Gastroesophageal sphincter (tissue), 4 donors: ENCODE measurements at regions not wholly inside any gene's neighbourhood (a gene's known extent, or its start where the extent isn't known, plus 50 kb on each side); places are given as distances from the start of the nearest gene placed in this dataset.

Source experiments
- ATAC-seq: fragments of 150-250 bp; one replicate; pipeline ENCODE4 v1.9.1; 2016; ENCODE audit warnings: mild to moderate bottlenecking, moderate library complexity
- H3K27ac ChIP-seq, 4 donors: fragments of 200-600 bp; sonication (generic) in 3 of 4; 1 replicate in 3 of 4; 2 replicates in 1 of 4; pipeline ENCODE4 v1.5.1; 2016 to 2019
- H3K27me3 ChIP-seq: fragments of 200-600 bp; sonication (generic); one replicate; pipeline ENCODE4 v1.5.1; 2019
- H3K36me3 ChIP-seq, 2 donors: fragments of 200-600 bp; sonication (generic); one replicate each; pipeline ENCODE4 v1.5.1; 2019; ENCODE audit warnings: control low read depth in 1 of 2
- H3K4me1 ChIP-seq, 3 donors: fragments of 200-600 bp; sonication (generic); 1 replicate in 2 of 3; 2 replicates in 1 of 3; pipeline ENCODE4 v1.5.1; 2016 to 2019; ENCODE audit warnings: control low read depth in 2 of 3
- H3K4me3 ChIP-seq, 2 donors: fragments of 200-600 bp; sonication (generic); one replicate each; pipeline ENCODE4 v1.5.1; 2019; ENCODE audit warnings: mild to moderate bottlenecking in 1 of 2, moderate library complexity in 1 of 2
- H3K9me3 ChIP-seq, 3 donors: fragments of 200-600 bp; sonication (generic); one replicate each; pipeline ENCODE4 v1.5.1; 2017 to 2019; ENCODE audit warnings: control low read depth in 2 of 3
- EP300 ChIP-seq: sonication (generic); formaldehyde crosslinking; IDR thresholded peaks from one replicate; pipeline ENCODE4 v1.6.1; 2017; ENCODE audit warnings: antibody characterized with exemption, mild to moderate bottlenecking
- POLR2A ChIP-seq, 2 donors: fragments of 450-650 bp; IDR thresholded peaks; one replicate each; pipeline ENCODE4 v1.6.1; 2017; ENCODE audit warnings: antibody characterized with exemption in 2 of 2, mild to moderate bottlenecking in 2 of 2, moderate library complexity in 1 of 2
- POLR2AphosphoS5 ChIP-seq: sonication (generic); formaldehyde crosslinking; IDR thresholded peaks from one replicate; pipeline ENCODE4 v1.6.1; 2017; ENCODE audit warnings: antibody characterized with exemption
- WGBS, 2 donors: methylation state at CpG; one replicate each; pipeline ENCODE4 v1.1.5; 2018; ENCODE audit warnings: low coverage in 1 of 2; 5-methylcytosine and 5-hydroxymethylcytosine counted together
- TF ChIP-seq, protein P1 (sequence below), 4 experiments: fragments of 200-600 bp in 2 of 4; fragments of 450-650 bp in 2 of 4; sonication (generic) in 1 of 4; IDR thresholded peaks; one replicate each; pipeline ENCODE4 v1.5.1; 2017 to 2019; ENCODE audit warnings: antibody characterized with exemption in 4 of 4, mild to moderate bottlenecking in 2 of 4, moderate library complexity in 2 of 4

DNA sequence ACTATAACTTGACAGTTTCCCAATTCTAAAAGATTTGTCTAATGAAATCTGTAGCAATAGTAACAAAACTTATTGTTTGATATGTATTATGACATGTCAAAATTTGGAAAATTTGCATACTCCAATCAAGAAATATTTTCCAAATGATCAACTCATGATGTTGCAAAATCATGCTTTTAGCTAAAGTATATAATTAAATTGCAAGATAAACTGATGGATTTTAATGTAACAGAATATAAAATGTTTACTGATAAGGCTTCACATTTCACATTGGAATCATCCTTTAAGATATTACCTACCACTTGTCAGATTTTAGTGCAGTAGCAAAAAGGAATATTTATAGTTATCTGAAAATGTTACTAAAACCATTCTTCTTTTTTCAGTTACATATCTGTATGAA, 421.9 kb upstream of the SEMA3D start:
- no peak for ATAC-seq
- no peaks in the 10 kb centered on the region for H3K4me1 ChIP-seq
- no peaks in the 10 kb centered on the region for H3K27me3 ChIP-seq
- H3K36me3 ChIP-seq: no peaks in the 10 kb centered on the region
- H3K9me3 ChIP-seq: no peaks in the 10 kb centered on the region
- TF ChIP-seq POLR2AphosphoS5 (no peak), EP300 (no peak), POLR2A (IDR thresholded peaks at IDR 0.05) (no peak)
- TF ChIP-seq, protein P1, sequence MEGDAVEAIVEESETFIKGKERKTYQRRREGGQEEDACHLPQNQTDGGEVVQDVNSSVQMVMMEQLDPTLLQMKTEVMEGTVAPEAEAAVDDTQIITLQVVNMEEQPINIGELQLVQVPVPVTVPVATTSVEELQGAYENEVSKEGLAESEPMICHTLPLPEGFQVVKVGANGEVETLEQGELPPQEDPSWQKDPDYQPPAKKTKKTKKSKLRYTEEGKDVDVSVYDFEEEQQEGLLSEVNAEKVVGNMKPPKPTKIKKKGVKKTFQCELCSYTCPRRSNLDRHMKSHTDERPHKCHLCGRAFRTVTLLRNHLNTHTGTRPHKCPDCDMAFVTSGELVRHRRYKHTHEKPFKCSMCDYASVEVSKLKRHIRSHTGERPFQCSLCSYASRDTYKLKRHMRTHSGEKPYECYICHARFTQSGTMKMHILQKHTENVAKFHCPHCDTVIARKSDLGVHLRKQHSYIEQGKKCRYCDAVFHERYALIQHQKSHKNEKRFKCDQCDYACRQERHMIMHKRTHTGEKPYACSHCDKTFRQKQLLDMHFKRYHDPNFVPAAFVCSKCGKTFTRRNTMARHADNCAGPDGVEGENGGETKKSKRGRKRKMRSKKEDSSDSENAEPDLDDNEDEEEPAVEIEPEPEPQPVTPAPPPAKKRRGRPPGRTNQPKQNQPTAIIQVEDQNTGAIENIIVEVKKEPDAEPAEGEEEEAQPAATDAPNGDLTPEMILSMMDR (IDR thresholded peaks at IDR 0.05): no peak
- no peak overlapping the region for H3K27ac ChIP-seq
- no peak overlapping the region for H3K4me3 ChIP-seq

DNA sequence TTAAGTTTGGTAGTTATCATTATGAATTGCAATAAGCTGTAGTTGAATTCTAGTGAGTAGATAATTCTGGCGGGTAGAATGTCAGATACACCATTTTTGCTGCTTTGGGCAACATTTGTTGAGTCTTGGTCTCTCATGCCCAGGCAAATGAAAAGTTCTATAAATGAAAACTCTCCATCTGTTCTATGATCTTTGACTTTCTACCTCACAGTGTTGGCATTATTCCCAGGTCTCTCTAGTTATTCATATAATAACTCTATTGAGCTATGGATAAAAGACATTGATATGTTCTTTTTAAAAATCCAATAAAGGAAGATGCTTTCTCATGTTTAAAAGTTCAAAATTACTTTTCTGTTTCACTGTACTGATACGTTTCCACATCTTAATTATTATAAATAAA, 415.3 kb upstream of the SEMA3D start:
- Histone ChIP-seq H3K4me1 (no peaks in the 10 kb centered on the region), H3K27ac (no peak overlapping the region), H3K27me3 (no peaks in the 10 kb centered on the region), H3K36me3 (no peaks in the 10 kb centered on the region), H3K4me3 (no peak overlapping the region), H3K9me3 (no peaks in the 10 kb centered on the region)
- TF ChIP-seq EP300 (no peak), POLR2A (IDR thresholded peaks at IDR 0.05) (no peak), POLR2AphosphoS5 (no peak)
- TF ChIP-seq, protein P1 (IDR thresholded peaks at IDR 0.05): no peak
- WGBS, 2 donors: 65 to 79% methylated on average over 2 of the region's 2 CpGs
- no peak for ATAC-seq

DNA sequence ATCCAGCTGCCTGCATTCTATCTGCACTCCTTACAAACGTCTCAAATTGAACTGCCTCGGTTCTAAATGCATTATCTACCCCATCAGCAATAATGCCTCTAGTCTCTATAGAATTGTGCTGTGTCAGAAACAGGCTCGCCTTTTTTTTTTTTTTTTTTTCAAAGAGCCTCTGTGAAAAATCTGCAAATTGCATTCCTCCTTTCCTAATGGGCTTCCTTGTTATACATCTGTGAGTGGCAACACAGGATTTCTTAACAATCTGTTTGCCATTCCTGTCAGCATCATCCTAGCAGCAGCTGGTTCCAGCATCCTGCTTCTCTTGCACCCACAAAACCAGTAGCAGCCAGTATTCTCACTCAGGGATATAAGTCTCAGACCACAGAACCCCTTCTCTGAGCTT, 413.5 kb upstream of the SEMA3D start:
- no peaks in the 10 kb centered on the region for H3K27me3 ChIP-seq
- no peaks in the 10 kb centered on the region for H3K9me3 ChIP-seq
- TF ChIP-seq, protein P1 (IDR thresholded peaks at IDR 0.05): no peak
- no peak for TF ChIP-seq POLR2A (IDR thresholded peaks at IDR 0.05)
- TF ChIP-seq EP300: no peak
- no peak for TF ChIP-seq POLR2AphosphoS5
- no peak overlapping the region for H3K4me3 ChIP-seq
- WGBS, 2 donors: 14 to 24% methylated on average over 3 of the region's 3 CpGs
- H3K36me3 ChIP-seq: no peaks in the 10 kb centered on the region
- peaks cover 0 to 7% (median 0%) of the 10 kb centered on the region in 3 donors for H3K4me1 ChIP-seq
- ATAC-seq: no peak
- no peak overlapping the region for H3K27ac ChIP-seq

DNA sequence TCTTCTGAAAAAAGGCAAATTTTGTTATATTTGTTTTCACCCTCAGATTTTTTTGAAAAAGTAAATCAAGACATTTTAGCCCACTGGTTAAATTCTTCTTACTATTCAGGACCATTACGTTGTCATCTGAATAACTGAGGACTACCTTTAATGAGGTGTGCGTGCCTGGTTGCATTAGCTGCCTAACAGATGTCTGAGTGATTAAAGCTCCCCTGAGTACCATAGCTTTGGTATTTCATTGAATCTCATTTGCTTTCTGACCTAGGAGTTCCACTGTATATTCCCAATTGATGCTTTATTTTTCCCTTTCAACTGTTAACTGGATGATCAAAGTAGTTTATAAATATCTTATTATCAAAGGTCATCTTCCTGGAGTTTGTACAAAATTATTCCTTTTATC, 410.0 kb upstream of the SEMA3D start:
- ATAC-seq: no peak
- H3K27ac ChIP-seq: no peak overlapping the region
- peaks cover 0 to 8% (median 0%) of the 10 kb centered on the region in 3 donors for H3K4me1 ChIP-seq
- no peaks in the 10 kb centered on the region for H3K36me3 ChIP-seq
- WGBS, 2 donors: 74 to 78% methylated on average over 2 of the region's 2 CpGs
- no peaks in the 10 kb centered on the region for H3K27me3 ChIP-seq
- H3K4me3 ChIP-seq: no peak overlapping the region
- H3K9me3 ChIP-seq: no peaks in the 10 kb centered on the region
- TF ChIP-seq, protein P1 (IDR thresholded peaks at IDR 0.05): no peak
- TF ChIP-seq EP300 (no peak), POLR2AphosphoS5 (no peak), POLR2A (IDR thresholded peaks at IDR 0.05) (no peak)

DNA sequence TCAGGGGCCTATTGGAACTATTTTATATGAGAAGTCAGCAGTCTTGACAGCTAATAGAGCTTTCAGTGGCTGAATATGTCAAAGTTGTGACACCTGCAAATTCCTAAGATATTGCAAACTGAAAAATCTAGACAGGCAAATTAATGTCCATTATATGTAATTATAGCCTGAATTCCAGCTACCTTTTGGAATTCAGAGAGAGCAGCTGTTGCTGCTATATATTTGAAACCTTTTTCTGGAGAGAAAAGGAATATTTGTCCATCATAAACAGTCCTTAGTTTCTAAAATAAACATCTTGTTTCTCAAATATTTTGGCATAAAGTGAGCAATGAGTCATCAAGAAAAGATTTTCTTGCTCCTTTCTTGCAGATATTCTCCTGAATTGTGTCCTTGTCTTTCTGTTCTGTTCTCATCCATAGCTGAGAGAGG, 408.9 kb upstream of the SEMA3D start:
- H3K4me1 ChIP-seq: peaks cover 0 to 8% (median 0%) of the 10 kb centered on the region in 3 donors
- no peaks in the 10 kb centered on the region for H3K9me3 ChIP-seq
- no peaks in the 10 kb centered on the region for H3K27me3 ChIP-seq
- TF ChIP-seq EP300 (no peak), POLR2A (IDR thresholded peaks at IDR 0.05) (no peak), POLR2AphosphoS5 (no peak)
- TF ChIP-seq, protein P1 (IDR thresholded peaks at IDR 0.05): no peak
- no peak overlapping the region for H3K27ac ChIP-seq
- no peaks in the 10 kb centered on the region for H3K36me3 ChIP-seq
- no peak for ATAC-seq
- no peak overlapping the region for H3K4me3 ChIP-seq
